ENCODE measurements at regions not wholly inside any gene's neighbourhood (a gene's known extent, or its start where the extent isn't known, plus 50 kb on each side); places are given as distances from the start of the nearest gene placed in this dataset.
A peak's percentile ranks its signal among the peaks of the same experiment; 100 is the strongest.

- DNase-seq (ENCODE audit: low read depth): peak; percentile 10
Measured at GRCh38 chr13:99123101-99124045, 77.3 kb upstream of the UBAC2 start.

GRCh38 chr13:99124046-99124400 is 76.6 kb upstream of the UBAC2 start:
- no peak for DNase-seq (ENCODE audit: low read depth)

- peak; percentile 49 for DNase-seq (ENCODE audit: low read depth)
Measured at GRCh38 chr13:99124794-99125316, 75.8 kb upstream of the UBAC2 start.

GRCh38 chr13:99125326-99125915 is 75.2 kb upstream of the UBAC2 start:
- DNase-seq (ENCODE audit: low read depth): no peak

GRCh38 chr13:99126821-99127220 is 73.8 kb upstream of the UBAC2 start:
- DNase-seq (ENCODE audit: low read depth): no peak

GRCh38 chr13:99129050-99129449 is 71.6 kb upstream of the UBAC2 start:
- DNase-seq (ENCODE audit: low read depth): no peak

- DNase-seq (ENCODE audit: low read depth): no peak
Measured at GRCh38 chr13:99129951-99130350, 70.7 kb upstream of the UBAC2 start.

- no peak for DNase-seq (ENCODE audit: low read depth)
Measured at GRCh38 chr13:99131410-99131809, 69.2 kb upstream of the UBAC2 start.

GRCh38 chr13:99132295-99132835 is 68.3 kb upstream of the UBAC2 start:
- DNase-seq (ENCODE audit: low read depth): no peak

- no peak for DNase-seq (ENCODE audit: low read depth)
Measured at GRCh38 chr13:99133230-99133629, 67.4 kb upstream of the UBAC2 start.

GRCh38 chr13:99133848-99134247 is 66.8 kb upstream of the UBAC2 start:
- DNase-seq (ENCODE audit: low read depth): no peak

- no peak for DNase-seq (ENCODE audit: low read depth)
Measured at GRCh38 chr13:99135591-99135990, 65.1 kb upstream of the UBAC2 start.

GRCh38 chr13:99136427-99136954 is 64.2 kb upstream of the UBAC2 start:
- DNase-seq (ENCODE audit: low read depth): no peak

GRCh38 chr13:99140831-99141230 is 59.8 kb upstream of the UBAC2 start:
- DNase-seq (ENCODE audit: low read depth): no peak

GRCh38 chr13:99143904-99144303 is 56.8 kb upstream of the UBAC2 start:
- no peak for DNase-seq (ENCODE audit: low read depth)

GRCh38 chr13:99144306-99144705 is 56.3 kb upstream of the UBAC2 start:
- DNase-seq (ENCODE audit: low read depth): no peak

GRCh38 chr13:99145461-99145860 is 55.2 kb upstream of the UBAC2 start:
- DNase-seq (ENCODE audit: low read depth): no peak

GRCh38 chr13:99150575-99151361 is 49.9 kb upstream of the UBAC2 start:
- DNase-seq (ENCODE audit: low read depth): peak; percentile 44
